SK-N-SH (cell line): ENCODE measurements at regions not wholly inside any gene's neighbourhood (a gene's known extent, or its start where the extent isn't known, plus 50 kb on each side); places are given as distances from the start of the nearest gene placed in this dataset.

Experiments used
- CTCF ChIA-PET: fragments of 300-600, 350-600 bp; formaldehyde crosslinking; extraction: SDS; loops from one replicate; lab custom pipeline; 2021; lab: Yijun Ruan, JAX
- POLR2A ChIA-PET: fragments of 350-600 bp; sonication (Branson Sonifier 250); formaldehyde crosslinking; extraction: SDS; loops from one replicate; lab custom pipeline; 2020; ENCODE audit warnings: antibody characterized with exemption, inconsistent platforms; lab: Yijun Ruan, JAX
- DNase-seq: peaks from one replicate; pipeline ENCODE4 v3.0.0; 2012
- H2AFZ ChIP-seq: fragments of 200-600 bp; sonication (generic); 2 replicates; pipeline ENCODE4 v1.8.1; 2016; ENCODE audit warnings: antibody characterized with exemption, mild to moderate bottlenecking, low read depth
- H3F3A ChIP-seq: fragments of 200-600 bp; sonication (generic); replicated peaks from 2 replicates; pipeline ENCODE3; 2016; ENCODE audit warnings: antibody characterized with exemption, mild to moderate bottlenecking; ENCODE audit not compliant: insufficient read depth
- H3K27ac ChIP-seq, 2 experiments: fragments of 200-500 bp in 1 of 2; fragments of 200-600 bp in 1 of 2; sonication (Bioruptor generic) in 1 of 2; sonication (generic), shearing (Covaris generic) in 1 of 2; 2 replicates each; pipeline versions ENCODE4 v1.5.1 to v1.6.1; 2014 to 2016; ENCODE audit warnings: low read depth in 2 of 2, inconsistent platforms in 1 of 2, low read length in 1 of 2, mild to moderate bottlenecking in 1 of 2, mixed read lengths in 1 of 2
- H3K27me3 ChIP-seq: fragments of 200-600 bp; sonication (generic), shearing (Covaris generic); 2 replicates; pipeline ENCODE4 v1.6.1; 2016; ENCODE audit warnings: mixed run types; ENCODE audit not compliant: insufficient read depth
- H3K36me3 ChIP-seq, 2 experiments: fragments of 200-500 bp in 1 of 2; fragments of 200-600 bp in 1 of 2; sonication (Bioruptor generic) in 1 of 2; sonication (generic) in 1 of 2; replicated peaks in 1 of 2; 2 replicates each; pipeline versions ENCODE3 to v1.5.1; 2014 to 2016; ENCODE audit warnings: low read length in 1 of 2, mild to moderate bottlenecking in 1 of 2; ENCODE audit not compliant: insufficient read depth in 2 of 2, control insufficient read depth in 1 of 2
- H3K4me1 ChIP-seq, 2 experiments: fragments of 200-500 bp in 1 of 2; fragments of 200-600 bp in 1 of 2; sonication (Bioruptor generic) in 1 of 2; sonication (generic), shearing (Covaris generic) in 1 of 2; 2 replicates each; pipeline versions ENCODE4 v1.5.1 to v1.6.1; 2014 to 2016; ENCODE audit warnings: low read depth in 1 of 2, low read length in 1 of 2, mixed run types in 1 of 2; ENCODE audit not compliant: insufficient read depth in 2 of 2, control insufficient read depth in 1 of 2
- H3K4me2 ChIP-seq: fragments of 200-600 bp; sonication (generic), shearing (Covaris generic); 2 replicates; pipeline ENCODE4 v1.6.1; 2017; ENCODE audit warnings: mixed run types
- H3K4me3 ChIP-seq, 2 experiments: fragments of 200-500 bp in 1 of 2; fragments of 200-600 bp in 1 of 2; sonication (Bioruptor generic) in 1 of 2; sonication (generic), shearing (Covaris generic) in 1 of 2; 2 replicates each; pipeline versions ENCODE4 v1.5.1 to v1.8.1; 2014 to 2016; ENCODE audit warnings: low read depth in 2 of 2, inconsistent platforms in 1 of 2, low read length in 1 of 2, mild to moderate bottlenecking in 1 of 2, mixed read lengths in 1 of 2, moderate library complexity in 1 of 2
- H3K79me2 ChIP-seq: fragments of 200-600 bp; sonication (generic); 2 replicates; pipeline ENCODE4 v1.8.1; 2017; ENCODE audit warnings: mild to moderate bottlenecking; ENCODE audit not compliant: insufficient read depth
- H3K9ac ChIP-seq: fragments of 200-600 bp; sonication (generic); 2 replicates; pipeline ENCODE4 v1.6.1; 2017; ENCODE audit warnings: mixed run types
- H3K9me2 ChIP-seq: fragments of 200-600 bp; sonication (generic); 2 replicates; pipeline ENCODE4 v1.6.1; 2017; ENCODE audit warnings: mixed run types
- H3K9me3 ChIP-seq: fragments of 200-600 bp; sonication (generic); 2 replicates; pipeline ENCODE4 v1.6.1; 2017; ENCODE audit warnings: mixed run types, mild to moderate bottlenecking, moderate library complexity
- H4K20me1 ChIP-seq: fragments of 200-600 bp; sonication (generic); 2 replicates; pipeline ENCODE4 v1.6.1; 2017; ENCODE audit warnings: mild to moderate bottlenecking, mixed run types; ENCODE audit not compliant: insufficient read depth
- CHD2 ChIP-seq: fragments of 150-350 bp; IDR thresholded peaks from 2 replicates; pipeline ENCODE4 v1.6.1; 2018; ENCODE audit warnings: low read length; ENCODE audit not compliant: partially characterized antibody
- ELF1 ChIP-seq: IDR thresholded peaks from 2 replicates; pipeline ENCODE4 v1.4.0; 2012
- EZH2phosphoT487 ChIP-seq: fragments of 200-600 bp; sonication (generic); IDR thresholded peaks from 2 replicates; pipeline ENCODE4 v1.6.1; 2017; ENCODE audit warnings: low read depth, mixed run types, mild to moderate bottlenecking, antibody characterized with exemption, moderate library complexity, borderline replicate concordance
- FOSL2 ChIP-seq: IDR thresholded peaks from 2 replicates; pipeline ENCODE4 v1.4.0; 2012; ENCODE audit warnings: low read depth, mild to moderate bottlenecking, moderate library complexity, borderline replicate concordance
- FOXJ3 ChIP-seq: sonication (generic); formaldehyde crosslinking; IDR thresholded peaks from 2 replicates; pipeline ENCODE4 v1.5.1; 2020; ENCODE audit warnings: mild to moderate bottlenecking, missing genetic modification reagents
- FOXM1 ChIP-seq: IDR thresholded peaks from 2 replicates; pipeline ENCODE4 v1.4.0; 2012; ENCODE audit warnings: low read depth, mild to moderate bottlenecking
- GABPA ChIP-seq: IDR thresholded peaks from 2 replicates; pipeline ENCODE4 v1.4.0; 2012; ENCODE audit warnings: low read depth, mild to moderate bottlenecking
- GATA2 ChIP-seq: sonication (generic); formaldehyde crosslinking; IDR thresholded peaks from 2 replicates; pipeline ENCODE4 v1.5.0; 2020; ENCODE audit warnings: mild to moderate bottlenecking, missing genetic modification reagents
- JUND ChIP-seq: IDR thresholded peaks from 2 replicates; pipeline ENCODE4 v1.4.0; 2012
- MEF2A ChIP-seq: IDR thresholded peaks from 2 replicates; pipeline ENCODE4 v1.4.0; 2012; ENCODE audit warnings: low read depth, borderline replicate concordance
- NRF1 ChIP-seq: IDR thresholded peaks from 2 replicates; pipeline ENCODE4 v1.6.1; 2012; ENCODE audit warnings: low read depth, mild to moderate bottlenecking, low read length
- PBX3 ChIP-seq: IDR thresholded peaks from 2 replicates; pipeline ENCODE4; 2012
- RAD21 ChIP-seq: IDR thresholded peaks from 2 replicates; pipeline ENCODE4 v1.6.1; 2012; ENCODE audit warnings: mild to moderate bottlenecking, low read length
- RFX5 ChIP-seq: IDR thresholded peaks from 2 replicates; pipeline ENCODE4 v1.6.1; 2012; ENCODE audit warnings: mild to moderate bottlenecking, improper control_type of control experiment, low read length
- RXRA ChIP-seq: IDR thresholded peaks from 2 replicates; pipeline ENCODE4 v1.4.0; 2012; ENCODE audit warnings: low read depth, mild to moderate bottlenecking, borderline replicate concordance
- SIN3A ChIP-seq: IDR thresholded peaks from 2 replicates; pipeline ENCODE4 v1.6.1; 2012; ENCODE audit warnings: low read depth, mild to moderate bottlenecking, low read length, moderate library complexity, borderline replicate concordance
- SMC3 ChIP-seq: IDR thresholded peaks from 2 replicates; pipeline ENCODE4 v1.6.1; 2012; ENCODE audit warnings: low read depth, low read length, improper control_type of control experiment
- USF1 ChIP-seq: IDR thresholded peaks from 2 replicates; pipeline ENCODE4 v1.4.0; 2012; ENCODE audit warnings: low read depth, borderline replicate concordance
- USF2 ChIP-seq: fragments of 150-350 bp; IDR thresholded peaks from 2 replicates; pipeline ENCODE4 v1.6.1; 2017; ENCODE audit warnings: antibody characterized with exemption, low read length, low read depth, borderline replicate concordance
- WGBS: methylation state at CpG from one replicate; pipeline ENCODE4 v1.1.6; 2017; ENCODE audit warnings: low lambda C conversion rate; 5-methylcytosine and 5-hydroxymethylcytosine counted together
- TF ChIP-seq, protein P1 (sequence below): fragments of 200-600 bp; sonication (generic); IDR thresholded peaks from 2 replicates; pipeline ENCODE4 v1.6.1; 2017; ENCODE audit warnings: antibody characterized with exemption, mild to moderate bottlenecking, moderate library complexity
- TF ChIP-seq, protein P2 (sequence below): IDR thresholded peaks from 2 replicates; pipeline ENCODE4 v1.4.0; 2012; ENCODE audit warnings: low read depth

GRCh38 chr5:85249204-85249603, 864.5 kb upstream of the EDIL3 start:
- no peak for TF ChIP-seq GABPA
- no peak for TF ChIP-seq EZH2phosphoT487
- no peak for TF ChIP-seq GATA2 (CRISPR knock-in tag)
- no peak for TF ChIP-seq SMC3
- no peak for TF ChIP-seq USF2
- TF ChIP-seq PBX3, result no peak
- no peak for TF ChIP-seq USF1
- TF ChIP-seq NRF1, result no peak
- TF ChIP-seq CHD2, result no peak
- TF ChIP-seq, protein P1, sequence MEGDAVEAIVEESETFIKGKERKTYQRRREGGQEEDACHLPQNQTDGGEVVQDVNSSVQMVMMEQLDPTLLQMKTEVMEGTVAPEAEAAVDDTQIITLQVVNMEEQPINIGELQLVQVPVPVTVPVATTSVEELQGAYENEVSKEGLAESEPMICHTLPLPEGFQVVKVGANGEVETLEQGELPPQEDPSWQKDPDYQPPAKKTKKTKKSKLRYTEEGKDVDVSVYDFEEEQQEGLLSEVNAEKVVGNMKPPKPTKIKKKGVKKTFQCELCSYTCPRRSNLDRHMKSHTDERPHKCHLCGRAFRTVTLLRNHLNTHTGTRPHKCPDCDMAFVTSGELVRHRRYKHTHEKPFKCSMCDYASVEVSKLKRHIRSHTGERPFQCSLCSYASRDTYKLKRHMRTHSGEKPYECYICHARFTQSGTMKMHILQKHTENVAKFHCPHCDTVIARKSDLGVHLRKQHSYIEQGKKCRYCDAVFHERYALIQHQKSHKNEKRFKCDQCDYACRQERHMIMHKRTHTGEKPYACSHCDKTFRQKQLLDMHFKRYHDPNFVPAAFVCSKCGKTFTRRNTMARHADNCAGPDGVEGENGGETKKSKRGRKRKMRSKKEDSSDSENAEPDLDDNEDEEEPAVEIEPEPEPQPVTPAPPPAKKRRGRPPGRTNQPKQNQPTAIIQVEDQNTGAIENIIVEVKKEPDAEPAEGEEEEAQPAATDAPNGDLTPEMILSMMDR, result no peak
- TF ChIP-seq RXRA, result no peak
- TF ChIP-seq FOSL2, result no peak
- no peak for TF ChIP-seq SIN3A
- Histone ChIP-seq H3K4me1 (no peaks in the 10 kb centered on the region), H3K9me2 (no peaks in the 10 kb centered on the region), H3K79me2 (no peaks in the 10 kb centered on the region), H3K27me3 (no peaks in the 10 kb centered on the region), H3K4me3 (no peak overlapping the region), H3K9me3 (no peaks in the 10 kb centered on the region), H3K27ac (no peak overlapping the region), H3F3A (no peaks in the 10 kb centered on the region), H3K4me2 (no peak overlapping the region), H2AFZ (no peak overlapping the region), H3K9ac (no peak overlapping the region), H3K36me3 (no peaks in the 10 kb centered on the region), H4K20me1 (no peaks in the 10 kb centered on the region)
- 0% methylated on average over 2 of the region's 2 CpGs for WGBS
- DNase-seq, result no peak
- POLR2A ChIA-PET, result no interaction called here
- CTCF ChIA-PET, result no interaction called here

DNA sequence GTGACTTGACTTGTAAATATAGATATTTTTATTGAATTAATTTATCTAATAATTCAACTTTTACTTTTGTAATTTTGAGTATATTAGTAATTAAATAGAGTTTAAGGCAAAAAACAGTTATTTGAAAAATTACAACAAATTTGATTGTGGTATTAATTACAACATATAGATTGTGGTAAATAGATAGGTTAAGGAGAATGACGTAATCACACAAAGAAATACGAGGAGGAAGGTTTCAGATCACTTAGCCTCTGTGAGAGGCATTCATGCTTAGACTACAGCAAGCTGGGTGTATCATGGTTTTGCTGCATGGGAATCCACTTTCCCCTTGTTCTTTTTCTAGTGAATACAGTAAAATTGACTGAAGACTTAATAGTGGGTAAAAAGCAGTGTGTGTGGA, 878.4 kb upstream of the EDIL3 start:
- Histone ChIP-seq H4K20me1 (no peaks in the 10 kb centered on the region), H3K9ac (no peak overlapping the region), H3K36me3 (no peaks in the 10 kb centered on the region), H3K4me2 (no peak overlapping the region), H3K4me3 (no peak overlapping the region), H3K4me1 (no peaks in the 10 kb centered on the region), H3F3A (no peaks in the 10 kb centered on the region), H2AFZ (no peak overlapping the region), H3K27me3 (no peaks in the 10 kb centered on the region), H3K27ac (no peak overlapping the region), H3K9me3 (no peaks in the 10 kb centered on the region), H3K9me2 (no peaks in the 10 kb centered on the region), H3K79me2 (no peaks in the 10 kb centered on the region)
- WGBS, result 7% methylated on average over 2 of the region's 2 CpGs
- CTCF ChIA-PET, result no interaction called here
- no peak for DNase-seq
- POLR2A ChIA-PET, result no interaction called here
- TF ChIP-seq USF1, result no peak
- TF ChIP-seq ELF1, result no peak
- no peak for TF ChIP-seq RAD21
- no peak for TF ChIP-seq FOXM1
- no peak for TF ChIP-seq NRF1
- no peak for TF ChIP-seq MEF2A
- TF ChIP-seq, protein P2, sequence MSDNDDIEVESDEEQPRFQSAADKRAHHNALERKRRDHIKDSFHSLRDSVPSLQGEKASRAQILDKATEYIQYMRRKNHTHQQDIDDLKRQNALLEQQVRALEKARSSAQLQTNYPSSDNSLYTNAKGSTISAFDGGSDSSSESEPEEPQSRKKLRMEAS, result no peak
- no peak for TF ChIP-seq PBX3
- TF ChIP-seq USF2, result no peak
- no peak for TF ChIP-seq JUND
- TF ChIP-seq SIN3A, result no peak
- no peak for TF ChIP-seq RXRA
- no peak for TF ChIP-seq EZH2phosphoT487
- no peak for TF ChIP-seq RFX5
- TF ChIP-seq FOXJ3 (CRISPR knock-in tag), result no peak
